ENCODE measurements at regions not wholly inside any gene's neighbourhood (a gene's known extent, or its start where the extent isn't known, plus 50 kb on each side); places are given as distances from the start of the nearest gene placed in this dataset.

DNA sequence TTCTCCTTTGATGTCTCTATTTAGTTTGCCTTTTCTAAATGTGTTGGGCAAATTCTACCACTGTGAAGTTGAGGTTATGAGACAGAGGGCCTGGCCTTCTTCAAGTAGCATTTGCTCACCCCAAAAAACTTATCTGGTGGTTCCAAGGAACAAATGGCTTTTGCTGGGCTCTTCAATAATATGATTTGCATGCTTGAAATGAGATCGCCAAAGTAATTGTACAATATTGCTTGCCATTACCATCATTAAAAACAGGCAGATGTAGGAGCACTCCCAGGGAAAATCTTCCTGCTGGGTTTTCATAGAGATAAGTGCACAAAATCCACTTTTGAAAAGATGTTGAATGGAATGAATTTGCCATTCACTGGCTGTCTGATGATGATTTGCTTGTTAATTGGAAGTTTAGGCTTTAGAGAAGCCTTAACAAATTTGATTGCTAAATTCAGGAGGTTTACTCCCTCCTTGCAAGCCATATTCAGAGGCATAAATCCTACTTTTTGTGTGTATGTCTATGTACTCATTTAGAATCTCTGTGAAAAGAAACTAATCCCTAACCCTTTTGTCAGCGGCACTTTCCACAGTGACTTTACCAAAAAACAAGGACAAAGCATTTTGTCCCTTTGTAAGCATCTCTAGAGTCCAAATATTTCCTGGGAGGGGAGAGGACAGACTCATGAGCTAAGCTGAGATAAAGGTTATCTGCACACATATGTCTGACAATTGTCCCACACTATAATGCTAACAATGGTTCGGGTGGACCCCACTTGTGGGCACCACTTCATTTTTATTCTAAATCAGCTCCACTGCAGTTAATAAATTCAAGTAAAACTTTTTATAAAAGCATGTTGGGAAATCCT lies 240.8 kb upstream of the PIK3C3 start:
- TF ChIP-seq SUZ12 (IDR thresholded peaks at IDR 0.05; ENCODE audit: low read length) = no peak
- no peak for TF ChIP-seq NRF1 (IDR thresholded peaks at IDR 0.05; ENCODE audit: low read depth, low read length)
- TF ChIP-seq HDAC2 (IDR thresholded peaks at IDR 0.05; ENCODE audit: borderline replicate concordance in 1 of 2, low read depth in 2 of 2, low read length in 2 of 2) = no peak
- TF ChIP-seq, protein P1, sequence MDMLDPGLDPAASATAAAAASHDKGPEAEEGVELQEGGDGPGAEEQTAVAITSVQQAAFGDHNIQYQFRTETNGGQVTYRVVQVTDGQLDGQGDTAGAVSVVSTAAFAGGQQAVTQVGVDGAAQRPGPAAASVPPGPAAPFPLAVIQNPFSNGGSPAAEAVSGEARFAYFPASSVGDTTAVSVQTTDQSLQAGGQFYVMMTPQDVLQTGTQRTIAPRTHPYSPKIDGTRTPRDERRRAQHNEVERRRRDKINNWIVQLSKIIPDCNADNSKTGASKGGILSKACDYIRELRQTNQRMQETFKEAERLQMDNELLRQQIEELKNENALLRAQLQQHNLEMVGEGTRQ (IDR thresholded peaks at IDR 0.05; ENCODE audit: low read length) = no peak
- no peak for TF ChIP-seq EP300 (IDR thresholded peaks at IDR 0.05; ENCODE audit: borderline replicate concordance in 1 of 2, low read depth in 2 of 2, low read length in 2 of 2)
- no peak for TF ChIP-seq ZNF274 (IDR thresholded peaks at IDR 0.05; ENCODE audit: borderline replicate concordance, extremely low read depth, low read length)
- TF ChIP-seq TCF12 (IDR thresholded peaks at IDR 0.05; ENCODE audit: low read depth, low read length) = no peak
- TF ChIP-seq, protein P2, sequence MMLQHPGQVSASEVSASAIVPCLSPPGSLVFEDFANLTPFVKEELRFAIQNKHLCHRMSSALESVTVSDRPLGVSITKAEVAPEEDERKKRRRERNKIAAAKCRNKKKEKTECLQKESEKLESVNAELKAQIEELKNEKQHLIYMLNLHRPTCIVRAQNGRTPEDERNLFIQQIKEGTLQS (IDR thresholded peaks at IDR 0.05; ENCODE audit: insufficient read depth, low read depth, low read length) = no peak
- TF ChIP-seq PHF8 (conservative IDR thresholded peaks at IDR 0.05; ENCODE audit: low read depth, low read length) = no peak
- no peak for TF ChIP-seq KDM5A (IDR thresholded peaks at IDR 0.05; ENCODE audit: low read length)
- no peak for TF ChIP-seq POLR2AphosphoS5 (IDR thresholded peaks at IDR 0.05; ENCODE audit: low read depth, low read length)
- no peak overlapping the region for H4K5ac ChIP-seq (ENCODE audit: insufficient read length, low read depth, low read length)
- no peak overlapping the region for H3K4me2 ChIP-seq (ENCODE audit: insufficient read depth in 1 of 2, low read depth in 2 of 2, low read length in 2 of 2)
- H2BK20ac ChIP-seq (ENCODE audit: low read length) = no peak overlapping the region
- no peak overlapping the region for H3K4ac ChIP-seq (replicated peaks; ENCODE audit: insufficient read length, low read depth, low read length)
- DNase-seq (ENCODE audit: low read depth in 1 of 2, low spot score in 2 of 2) = no peak
- no peak overlapping the region for H4K8ac ChIP-seq (ENCODE audit: extremely low read depth, insufficient read depth, low read length)
- no peak overlapping the region for H3K4me3 ChIP-seq (ENCODE audit: extremely low read depth in 1 of 4, insufficient read depth in 2 of 4, low read depth in 3 of 4, low read length in 4 of 4)
- FAIRE-seq = no peak
- H4K20me1 ChIP-seq (replicated peaks in 1 of 2; ENCODE audit: control insufficient read depth in 1 of 2, insufficient read depth in 2 of 2, low read length in 2 of 2) = no peaks in the 10 kb centered on the region
- H2BK15ac ChIP-seq (ENCODE audit: low read length) = no peak overlapping the region
- H4K91ac ChIP-seq (replicated peaks; ENCODE audit: insufficient read length, low read length) = no peak overlapping the region
- no peak overlapping the region for H3K9ac ChIP-seq (replicated peaks in 1 of 4; ENCODE audit: extremely low read depth in 1 of 4, low read depth in 3 of 4, low read length in 3 of 4)
- no peak overlapping the region for H2AK5ac ChIP-seq (ENCODE audit: low read depth, low read length)
- H3K23ac ChIP-seq (ENCODE audit: insufficient read length) = no peak overlapping the region
- no peak overlapping the region for H3K18ac ChIP-seq (ENCODE audit: extremely low read depth, low read length)
- no peaks in the 10 kb centered on the region for H3K27me3 ChIP-seq (replicated peaks in 1 of 4; ENCODE audit: control insufficient read depth in 3 of 4, extremely low read depth in 1 of 4, insufficient read depth in 3 of 4, low read length in 3 of 4)
- 94% methylated on average over 3 of the region's 3 CpGs; no CpG with 5 or more reads in 1 of the 2 experiments for WGBS, 2 experiments (ENCODE audit: extremely low coverage in 1 of 2, insufficient coverage in 1 of 2, insufficient read length in 1 of 2, insufficient replicate concordance in 2 of 2, low coverage in 1 of 2, low lambda C conversion rate in 2 of 2, missing lambda C conversion rate in 1 of 2)
- no peak overlapping the region for H3K14ac ChIP-seq (ENCODE audit: insufficient read length)
- H3K27ac ChIP-seq (ENCODE audit: low read depth, low read length) = no peak overlapping the region
- no peak overlapping the region for H3K56ac ChIP-seq (replicated peaks; ENCODE audit: insufficient read length, low read depth, low read length)
- no peaks in the 10 kb centered on the region for H3K79me1 ChIP-seq (ENCODE audit: low read depth, low read length)
- H3K23me2 ChIP-seq (ENCODE audit: low read depth, low read length) = no peaks in the 10 kb centered on the region
- H3K4me1 ChIP-seq (replicated peaks in 1 of 4; ENCODE audit: control insufficient read depth in 3 of 4, insufficient read depth in 4 of 4, low read length in 3 of 4) = no peaks in the 10 kb centered on the region
- H3K36me3 ChIP-seq (ENCODE audit: control insufficient read depth in 2 of 4, insufficient read depth in 4 of 4, low read length in 3 of 4) = no peaks in the 10 kb centered on the region
- H2BK5ac ChIP-seq (ENCODE audit: low read depth, low read length) = no peak overlapping the region
- H3K9me3 ChIP-seq (ENCODE audit: insufficient read depth in 2 of 2, low read depth in 1 of 2, low read length in 1 of 2) = no peaks in the 10 kb centered on the region
- ChIA-PET POLR2A (ENCODE audit: partially characterized antibody) (no interaction called here), CTCF (ENCODE audit: partially characterized antibody) (no interaction called here)
- H2AFZ ChIP-seq (ENCODE audit: low read length) = no peak overlapping the region
- H3K79me2 ChIP-seq (ENCODE audit: control insufficient read depth in 1 of 2, insufficient read depth in 2 of 2, low read length in 2 of 2) = no peaks in the 10 kb centered on the region
- no peak overlapping the region for H2BK12ac ChIP-seq (ENCODE audit: low read depth, low read length)
- H2BK120ac ChIP-seq (replicated peaks; ENCODE audit: low read depth, low read length) = no peak overlapping the region

Measured in H1 (cell line).